ENCODE measurements at regions not wholly inside any gene's neighbourhood (a gene's known extent, or its start where the extent isn't known, plus 50 kb on each side); places are given as distances from the start of the nearest gene placed in this dataset.

DNA sequence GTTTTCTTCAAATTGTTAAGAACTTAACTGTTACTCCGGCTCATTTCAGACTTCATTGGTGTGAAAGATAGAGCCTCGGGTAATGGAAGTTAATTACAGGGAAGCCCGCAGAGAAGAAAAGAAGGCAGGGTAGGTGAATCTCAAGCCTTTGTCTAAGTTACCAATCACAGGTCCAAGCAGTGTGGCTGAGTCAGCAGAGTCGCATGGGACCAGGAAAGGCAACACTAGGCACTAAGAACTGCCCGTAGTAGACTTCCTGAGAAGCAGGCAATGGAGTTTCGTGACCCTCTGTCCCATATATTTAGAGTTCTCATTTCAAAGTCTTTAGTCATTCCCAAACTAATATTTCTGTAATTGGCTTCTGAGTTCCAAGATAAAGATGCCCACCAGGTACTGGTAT, 122.9 kb upstream of the STT3B start:
- no peak for TF ChIP-seq GATA3 (IDR thresholded peaks at IDR 0.05; ENCODE audit: low read depth, low read length)
- TF ChIP-seq GATA2 (IDR thresholded peaks at IDR 0.05; ENCODE audit: low read depth, low read length), result no peak

Data from SH-SY5Y (cell line).